GM23338 (cell line): ENCODE measurements at regions not wholly inside any gene's neighbourhood (a gene's known extent, or its start where the extent isn't known, plus 50 kb on each side); places are given as distances from the start of the nearest gene placed in this dataset.

Experiments
- ATAC-seq: fragments of 200-7000 bp; cut with Tn5 transposase; 3 replicates; pipeline ENCODE4 v1.9.1; 2020
- DNase-seq: peaks from one replicate; pipeline ENCODE4 v3.0.0-alpha.2; 2015; ENCODE audit warnings: low spot score
- H2AFZ ChIP-seq: fragments of 200-600 bp; sonication (generic); 2 replicates; pipeline ENCODE4 v1.8.0; 2016; ENCODE audit warnings: antibody characterized with exemption, mild to moderate bottlenecking, moderate library complexity
- H3F3A ChIP-seq: fragments of 200-600 bp; sonication (generic); replicated peaks from 2 replicates; pipeline ENCODE4 v1.8.0; 2017; ENCODE audit warnings: antibody characterized with exemption, mixed run types, low read depth
- H3K27ac ChIP-seq: fragments of 200-600 bp; sonication (generic); 2 replicates; pipeline ENCODE4 v1.6.1; 2016; ENCODE audit warnings: low read depth
- H3K27me3 ChIP-seq: fragments of 200-600 bp; sonication (generic); 2 replicates; pipeline ENCODE4 v1.8.0; 2016; ENCODE audit warnings: mild to moderate bottlenecking, mixed run types, moderate library complexity; ENCODE audit not compliant: insufficient read depth
- H3K36me3 ChIP-seq: fragments of 200-600 bp; sonication (generic); 2 replicates; pipeline ENCODE4 v1.8.0; 2016; ENCODE audit warnings: mild to moderate bottlenecking; ENCODE audit not compliant: insufficient read depth
- H3K4me1 ChIP-seq: fragments of 200-600 bp; sonication (generic); 2 replicates; pipeline ENCODE4 v1.8.0; 2016; ENCODE audit warnings: mild to moderate bottlenecking, moderate library complexity; ENCODE audit not compliant: insufficient read depth
- H3K4me2 ChIP-seq: fragments of 200-600 bp; sonication (generic); 2 replicates; pipeline ENCODE4 v1.7.1; 2017; ENCODE audit warnings: mixed run types
- H3K4me3 ChIP-seq: fragments of 200-600 bp; sonication (generic); 2 replicates; pipeline ENCODE4 v1.6.1; 2016; ENCODE audit warnings: mixed run types
- H3K79me2 ChIP-seq: fragments of 200-600 bp; sonication (generic); replicated peaks from 2 replicates; pipeline ENCODE4 v1.8.0; 2017; ENCODE audit warnings: mild to moderate bottlenecking; ENCODE audit not compliant: insufficient read depth
- H3K9me2 ChIP-seq: fragments of 200-600 bp; sonication (generic); 2 replicates; pipeline ENCODE4 v1.8.0; 2017; ENCODE audit not compliant: insufficient read depth
- H4K20me1 ChIP-seq: fragments of 200-600 bp; sonication (generic); replicated peaks from 2 replicates; pipeline ENCODE4 v1.8.0; 2017; ENCODE audit warnings: mild to moderate bottlenecking; ENCODE audit not compliant: insufficient read depth
- H3K27ac Mint-ChIP-seq: 2 replicates; pipeline ENCODE4 v1.8.0; 2020; ENCODE audit warnings: inconsistent platforms, mild to moderate bottlenecking, moderate library complexity, mixed read lengths
- H3K27me3 Mint-ChIP-seq: 3 replicates; pipeline ENCODE4 v1.8.0; 2022; ENCODE audit warnings: low read depth, mild to moderate bottlenecking, moderate library complexity, mixed read lengths, inconsistent platforms; ENCODE audit not compliant: insufficient read depth, poor library complexity
- H3K36me3 Mint-ChIP-seq: 3 replicates; pipeline ENCODE4 v1.8.0; 2021; ENCODE audit warnings: low read depth, mild to moderate bottlenecking, inconsistent platforms, moderate library complexity, mixed read lengths
- H3K4me1 Mint-ChIP-seq: 3 replicates; pipeline ENCODE4 v1.8.0; 2020; ENCODE audit warnings: mild to moderate bottlenecking, inconsistent platforms, mixed read lengths
- H3K4me3 Mint-ChIP-seq: 3 replicates; pipeline ENCODE4 v1.8.0; 2021; ENCODE audit warnings: moderate library complexity, mild to moderate bottlenecking, inconsistent platforms, mixed read lengths
- H3K9me3 Mint-ChIP-seq: 3 replicates; pipeline ENCODE4 v1.8.0; 2020; ENCODE audit warnings: moderate library complexity, mild to moderate bottlenecking, inconsistent platforms, mixed read lengths
- CREB1 ChIP-seq: fragments of 250-450 bp; sonication (Bioruptor Pico); IDR thresholded peaks from 2 replicates; pipeline ENCODE4 v1.5.0; 2020; ENCODE audit warnings: low read depth, mild to moderate bottlenecking, moderate library complexity
- JUNB ChIP-seq: IDR thresholded peaks from one replicate; pipeline ENCODE4 v1.6.1; 2016; ENCODE audit warnings: antibody characterized with exemption; ENCODE audit not compliant: unreplicated experiment
- NANOG ChIP-seq: IDR thresholded peaks from 2 replicates; pipeline ENCODE4 v1.6.1; 2016; ENCODE audit warnings: antibody characterized with exemption, borderline replicate concordance
- POLR2AphosphoS5 ChIP-seq: IDR thresholded peaks from 2 replicates; pipeline ENCODE4 v1.6.1; 2016; ENCODE audit warnings: antibody characterized with exemption, low read depth
- STAT1 ChIP-seq: IDR thresholded peaks from one replicate; pipeline ENCODE4 v1.6.1; 2016; ENCODE audit warnings: antibody characterized with exemption; ENCODE audit not compliant: unreplicated experiment
- ZNF331 ChIP-seq: fragments of 250-450 bp; sonication (Bioruptor Pico); IDR thresholded peaks from 2 replicates; pipeline ENCODE4 v1.5.0; 2020; ENCODE audit warnings: low read depth, mild to moderate bottlenecking, moderate library complexity
- TF ChIP-seq, protein P1 (sequence below), 2 experiments: fragments of 200-600 bp in 1 of 2; sonication (generic) in 1 of 2; conservative IDR thresholded peaks; 2 replicates each; pipeline versions ENCODE4 v1.5.1 to v1.6.1; 2016 to 2017; ENCODE audit warnings: antibody characterized with exemption in 2 of 2, low read depth in 2 of 2, mild to moderate bottlenecking in 2 of 2, moderate library complexity in 1 of 2
- TF ChIP-seq, protein P2 (sequence below): IDR thresholded peaks from 2 replicates; pipeline ENCODE4 v1.6.1; 2016; ENCODE audit warnings: antibody characterized with exemption
- TF ChIP-seq, protein P3 (sequence below): IDR thresholded peaks from one replicate; pipeline ENCODE4 v1.6.1; 2018; ENCODE audit warnings: antibody characterized with exemption; ENCODE audit not compliant: unreplicated experiment
- TF ChIP-seq, protein P4 (sequence below): fragments of 250-450 bp; sonication (Bioruptor Pico); IDR thresholded peaks from 2 replicates; pipeline ENCODE4 v1.5.0; 2020; ENCODE audit warnings: mild to moderate bottlenecking, moderate library complexity

DNA sequence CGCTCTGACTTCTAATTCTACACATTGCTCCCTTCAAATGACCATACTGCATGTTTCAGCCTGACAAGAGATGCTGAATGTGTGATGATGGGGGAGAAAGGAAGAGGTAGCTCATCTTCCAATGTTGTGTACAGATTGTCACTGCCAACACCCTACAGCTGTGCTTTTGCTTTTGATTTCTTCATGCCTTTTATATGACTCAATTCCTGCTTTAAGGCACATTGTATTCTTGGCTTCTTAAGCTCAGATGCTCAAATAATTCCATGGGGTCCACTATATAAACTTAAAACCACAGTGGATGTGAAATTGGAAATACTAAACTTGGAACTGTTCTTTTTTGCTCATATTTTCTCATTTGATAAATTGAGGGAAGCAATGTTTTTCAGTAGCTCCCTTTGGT is 183.2 kb upstream of the WDFY3 start (continued):
- no peak for TF ChIP-seq POLR2AphosphoS5
- TF ChIP-seq, protein P1, sequence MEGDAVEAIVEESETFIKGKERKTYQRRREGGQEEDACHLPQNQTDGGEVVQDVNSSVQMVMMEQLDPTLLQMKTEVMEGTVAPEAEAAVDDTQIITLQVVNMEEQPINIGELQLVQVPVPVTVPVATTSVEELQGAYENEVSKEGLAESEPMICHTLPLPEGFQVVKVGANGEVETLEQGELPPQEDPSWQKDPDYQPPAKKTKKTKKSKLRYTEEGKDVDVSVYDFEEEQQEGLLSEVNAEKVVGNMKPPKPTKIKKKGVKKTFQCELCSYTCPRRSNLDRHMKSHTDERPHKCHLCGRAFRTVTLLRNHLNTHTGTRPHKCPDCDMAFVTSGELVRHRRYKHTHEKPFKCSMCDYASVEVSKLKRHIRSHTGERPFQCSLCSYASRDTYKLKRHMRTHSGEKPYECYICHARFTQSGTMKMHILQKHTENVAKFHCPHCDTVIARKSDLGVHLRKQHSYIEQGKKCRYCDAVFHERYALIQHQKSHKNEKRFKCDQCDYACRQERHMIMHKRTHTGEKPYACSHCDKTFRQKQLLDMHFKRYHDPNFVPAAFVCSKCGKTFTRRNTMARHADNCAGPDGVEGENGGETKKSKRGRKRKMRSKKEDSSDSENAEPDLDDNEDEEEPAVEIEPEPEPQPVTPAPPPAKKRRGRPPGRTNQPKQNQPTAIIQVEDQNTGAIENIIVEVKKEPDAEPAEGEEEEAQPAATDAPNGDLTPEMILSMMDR (conservative IDR thresholded peaks at IDR 0.05; ENCODE audit: low read depth in 2 of 2) = no peak
- TF ChIP-seq, protein P2, sequence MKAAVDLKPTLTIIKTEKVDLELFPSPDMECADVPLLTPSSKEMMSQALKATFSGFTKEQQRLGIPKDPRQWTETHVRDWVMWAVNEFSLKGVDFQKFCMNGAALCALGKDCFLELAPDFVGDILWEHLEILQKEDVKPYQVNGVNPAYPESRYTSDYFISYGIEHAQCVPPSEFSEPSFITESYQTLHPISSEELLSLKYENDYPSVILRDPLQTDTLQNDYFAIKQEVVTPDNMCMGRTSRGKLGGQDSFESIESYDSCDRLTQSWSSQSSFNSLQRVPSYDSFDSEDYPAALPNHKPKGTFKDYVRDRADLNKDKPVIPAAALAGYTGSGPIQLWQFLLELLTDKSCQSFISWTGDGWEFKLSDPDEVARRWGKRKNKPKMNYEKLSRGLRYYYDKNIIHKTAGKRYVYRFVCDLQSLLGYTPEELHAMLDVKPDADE = no peak

DNA sequence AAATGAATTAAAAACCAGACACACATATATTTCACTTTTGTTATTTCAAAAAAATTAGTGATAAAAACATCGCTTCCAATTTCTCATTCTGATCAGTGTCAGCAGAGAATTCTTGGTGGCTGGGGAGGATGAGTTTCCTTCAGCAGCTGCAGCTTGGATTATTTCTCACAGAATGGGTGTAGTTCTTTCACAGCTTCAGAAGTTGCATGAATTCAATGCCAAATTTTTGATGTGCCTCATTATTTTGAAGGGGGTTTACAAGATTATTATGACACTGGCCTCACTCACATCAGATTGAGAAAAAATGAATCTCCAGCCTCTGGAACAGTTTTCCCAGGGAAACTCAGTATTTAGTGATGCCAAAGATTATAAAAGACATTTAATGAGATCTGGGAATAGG is 184.9 kb upstream of the WDFY3 start:
- ATAC-seq (no peak), DNase-seq (no peak)
- no peaks in the 10 kb centered on the region for H3F3A ChIP-seq
- no peak overlapping the region for H3K4me3 Mint-ChIP-seq
- no peaks in the 10 kb centered on the region for H3K4me1 ChIP-seq
- no peak overlapping the region for H3K27ac Mint-ChIP-seq
- H3K4me2 ChIP-seq = no peak overlapping the region
- H3K4me1 Mint-ChIP-seq = no peaks in the 10 kb centered on the region
- H3K36me3 ChIP-seq = no peaks in the 10 kb centered on the region
- H2AFZ ChIP-seq = no peak overlapping the region
- H3K79me2 ChIP-seq = no peaks in the 10 kb centered on the region
- no peaks in the 10 kb centered on the region for H4K20me1 ChIP-seq
- no peaks in the 10 kb centered on the region for H3K27me3 ChIP-seq
- no peaks in the 10 kb centered on the region for H3K36me3 Mint-ChIP-seq
- no peak overlapping the region for H3K27ac ChIP-seq
- peaks cover 5% of the 10 kb centered on the region; the same call in 1 of the 2 replicates for H3K9me2 ChIP-seq
- no peak overlapping the region for H3K4me3 ChIP-seq
- H3K9me3 Mint-ChIP-seq = no peaks in the 10 kb centered on the region
- H3K27me3 Mint-ChIP-seq = no peaks in the 10 kb centered on the region
- TF ChIP-seq ZNF331 (no peak), CREB1 (CRISPR knock-in tag) (no peak), NANOG (no peak), JUNB (no peak), STAT1 (no peak), POLR2AphosphoS5 (no peak)
- TF ChIP-seq, protein P3, sequence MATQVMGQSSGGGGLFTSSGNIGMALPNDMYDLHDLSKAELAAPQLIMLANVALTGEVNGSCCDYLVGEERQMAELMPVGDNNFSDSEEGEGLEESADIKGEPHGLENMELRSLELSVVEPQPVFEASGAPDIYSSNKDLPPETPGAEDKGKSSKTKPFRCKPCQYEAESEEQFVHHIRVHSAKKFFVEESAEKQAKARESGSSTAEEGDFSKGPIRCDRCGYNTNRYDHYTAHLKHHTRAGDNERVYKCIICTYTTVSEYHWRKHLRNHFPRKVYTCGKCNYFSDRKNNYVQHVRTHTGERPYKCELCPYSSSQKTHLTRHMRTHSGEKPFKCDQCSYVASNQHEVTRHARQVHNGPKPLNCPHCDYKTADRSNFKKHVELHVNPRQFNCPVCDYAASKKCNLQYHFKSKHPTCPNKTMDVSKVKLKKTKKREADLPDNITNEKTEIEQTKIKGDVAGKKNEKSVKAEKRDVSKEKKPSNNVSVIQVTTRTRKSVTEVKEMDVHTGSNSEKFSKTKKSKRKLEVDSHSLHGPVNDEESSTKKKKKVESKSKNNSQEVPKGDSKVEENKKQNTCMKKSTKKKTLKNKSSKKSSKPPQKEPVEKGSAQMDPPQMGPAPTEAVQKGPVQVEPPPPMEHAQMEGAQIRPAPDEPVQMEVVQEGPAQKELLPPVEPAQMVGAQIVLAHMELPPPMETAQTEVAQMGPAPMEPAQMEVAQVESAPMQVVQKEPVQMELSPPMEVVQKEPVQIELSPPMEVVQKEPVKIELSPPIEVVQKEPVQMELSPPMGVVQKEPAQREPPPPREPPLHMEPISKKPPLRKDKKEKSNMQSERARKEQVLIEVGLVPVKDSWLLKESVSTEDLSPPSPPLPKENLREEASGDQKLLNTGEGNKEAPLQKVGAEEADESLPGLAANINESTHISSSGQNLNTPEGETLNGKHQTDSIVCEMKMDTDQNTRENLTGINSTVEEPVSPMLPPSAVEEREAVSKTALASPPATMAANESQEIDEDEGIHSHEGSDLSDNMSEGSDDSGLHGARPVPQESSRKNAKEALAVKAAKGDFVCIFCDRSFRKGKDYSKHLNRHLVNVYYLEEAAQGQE = no peak
- TF ChIP-seq, protein P4, sequence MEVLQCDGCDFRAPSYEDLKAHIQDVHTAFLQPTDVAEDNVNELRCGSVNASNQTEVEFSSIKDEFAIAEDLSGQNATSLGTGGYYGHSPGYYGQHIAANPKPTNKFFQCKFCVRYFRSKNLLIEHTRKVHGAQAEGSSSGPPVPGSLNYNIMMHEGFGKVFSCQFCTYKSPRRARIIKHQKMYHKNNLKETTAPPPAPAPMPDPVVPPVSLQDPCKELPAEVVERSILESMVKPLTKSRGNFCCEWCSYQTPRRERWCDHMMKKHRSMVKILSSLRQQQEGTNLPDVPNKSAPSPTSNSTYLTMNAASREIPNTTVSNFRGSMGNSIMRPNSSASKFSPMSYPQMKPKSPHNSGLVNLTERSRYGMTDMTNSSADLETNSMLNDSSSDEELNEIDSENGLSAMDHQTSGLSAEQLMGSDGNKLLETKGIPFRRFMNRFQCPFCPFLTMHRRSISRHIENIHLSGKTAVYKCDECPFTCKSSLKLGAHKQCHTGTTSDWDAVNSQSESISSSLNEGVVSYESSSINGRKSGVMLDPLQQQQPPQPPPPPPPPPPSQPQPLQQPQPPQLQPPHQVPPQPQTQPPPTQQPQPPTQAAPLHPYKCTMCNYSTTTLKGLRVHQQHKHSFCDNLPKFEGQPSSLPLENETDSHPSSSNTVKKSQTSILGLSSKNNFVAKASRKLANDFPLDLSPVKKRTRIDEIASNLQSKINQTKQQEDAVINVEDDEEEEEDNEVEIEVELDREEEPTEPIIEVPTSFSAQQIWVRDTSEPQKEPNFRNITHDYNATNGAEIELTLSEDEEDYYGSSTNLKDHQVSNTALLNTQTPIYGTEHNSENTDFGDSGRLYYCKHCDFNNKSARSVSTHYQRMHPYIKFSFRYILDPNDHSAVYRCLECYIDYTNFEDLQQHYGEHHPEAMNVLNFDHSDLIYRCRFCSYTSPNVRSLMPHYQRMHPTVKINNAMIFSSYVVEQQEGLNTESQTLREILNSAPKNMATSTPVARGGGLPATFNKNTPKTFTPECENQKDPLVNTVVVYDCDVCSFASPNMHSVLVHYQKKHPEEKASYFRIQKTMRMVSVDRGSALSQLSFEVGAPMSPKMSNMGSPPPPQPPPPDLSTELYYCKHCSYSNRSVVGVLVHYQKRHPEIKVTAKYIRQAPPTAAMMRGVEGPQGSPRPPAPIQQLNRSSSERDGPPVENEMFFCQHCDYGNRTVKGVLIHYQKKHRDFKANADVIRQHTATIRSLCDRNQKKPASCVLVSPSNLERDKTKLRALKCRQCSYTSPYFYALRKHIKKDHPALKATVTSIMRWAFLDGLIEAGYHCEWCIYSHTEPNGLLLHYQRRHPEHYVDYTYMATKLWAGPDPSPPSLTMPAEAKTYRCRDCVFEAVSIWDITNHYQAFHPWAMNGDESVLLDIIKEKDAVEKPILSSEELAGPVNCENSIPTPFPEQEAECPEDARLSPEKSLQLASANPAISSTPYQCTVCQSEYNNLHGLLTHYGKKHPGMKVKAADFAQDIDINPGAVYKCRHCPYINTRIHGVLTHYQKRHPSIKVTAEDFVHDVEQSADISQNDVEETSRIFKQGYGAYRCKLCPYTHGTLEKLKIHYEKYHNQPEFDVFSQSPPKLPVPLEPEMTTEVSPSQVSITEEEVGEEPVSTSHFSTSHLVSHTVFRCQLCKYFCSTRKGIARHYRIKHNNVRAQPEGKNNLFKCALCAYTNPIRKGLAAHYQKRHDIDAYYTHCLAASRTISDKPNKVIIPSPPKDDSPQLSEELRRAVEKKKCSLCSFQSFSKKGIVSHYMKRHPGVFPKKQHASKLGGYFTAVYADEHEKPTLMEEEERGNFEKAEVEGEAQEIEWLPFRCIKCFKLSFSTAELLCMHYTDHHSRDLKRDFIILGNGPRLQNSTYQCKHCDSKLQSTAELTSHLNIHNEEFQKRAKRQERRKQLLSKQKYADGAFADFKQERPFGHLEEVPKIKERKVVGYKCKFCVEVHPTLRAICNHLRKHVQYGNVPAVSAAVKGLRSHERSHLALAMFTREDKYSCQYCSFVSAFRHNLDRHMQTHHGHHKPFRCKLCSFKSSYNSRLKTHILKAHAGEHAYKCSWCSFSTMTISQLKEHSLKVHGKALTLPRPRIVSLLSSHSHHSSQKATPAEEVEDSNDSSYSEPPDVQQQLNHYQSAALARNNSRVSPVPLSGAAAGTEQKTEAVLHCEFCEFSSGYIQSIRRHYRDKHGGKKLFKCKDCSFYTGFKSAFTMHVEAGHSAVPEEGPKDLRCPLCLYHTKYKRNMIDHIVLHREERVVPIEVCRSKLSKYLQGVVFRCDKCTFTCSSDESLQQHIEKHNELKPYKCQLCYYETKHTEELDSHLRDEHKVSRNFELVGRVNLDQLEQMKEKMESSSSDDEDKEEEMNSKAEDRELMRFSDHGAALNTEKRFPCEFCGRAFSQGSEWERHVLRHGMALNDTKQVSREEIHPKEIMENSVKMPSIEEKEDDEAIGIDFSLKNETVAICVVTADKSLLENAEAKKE (CRISPR knock-in tag) = no peak
- TF ChIP-seq, protein P1 (conservative IDR thresholded peaks at IDR 0.05; ENCODE audit: low read depth in 2 of 2) = no peak
